Transverse colon (tissue), 4 donors: ENCODE measurements at regions not wholly inside any gene's neighbourhood (a gene's known extent, or its start where the extent isn't known, plus 50 kb on each side); places are given as distances from the start of the nearest gene placed in this dataset.
"Not testable (repeated sequence)": the region's sequence is repeated elsewhere in the genome, so short reads cannot be mapped to it uniquely, and the experiment has no call there.

Experiments used
- DNase-seq: peaks from one replicate; pipeline ENCODE4 v3.0.0-alpha.2; 2019
- H3K27ac ChIP-seq, 4 donors: fragments of 200-600 bp; sonication (generic); 2 replicates each; pipeline ENCODE4 v1.5.1; 2016 to 2018; ENCODE audit warnings: inconsistent platforms in 4 of 4
- H3K27me3 ChIP-seq: fragments of 200-600 bp; sonication (generic); 2 replicates; pipeline ENCODE4 v1.5.1; 2017; ENCODE audit warnings: inconsistent platforms
- H3K36me3 ChIP-seq, 4 donors: fragments of 200-600 bp; sonication (generic); 2 replicates each; pipeline ENCODE4 v1.5.1; 2017 to 2019; ENCODE audit warnings: inconsistent platforms in 4 of 4
- H3K4me1 ChIP-seq, 4 donors: fragments of 200-600 bp; sonication (generic); 2 replicates each; pipeline ENCODE4 v1.5.1; 2017 to 2020; ENCODE audit warnings: inconsistent platforms in 4 of 4
- H3K4me3 ChIP-seq, 4 donors: fragments of 200-600 bp; sonication (generic); 1 replicate in 1 of 4; 2 replicates in 3 of 4; pipeline versions ENCODE4 v1.5.1 to v1.6.1; 2017 to 2019; ENCODE audit warnings: inconsistent platforms in 4 of 4
- H3K9me3 ChIP-seq, 2 donors: fragments of 200-600 bp; sonication (generic); 2 replicates each; pipeline ENCODE4 v1.5.1; 2017 to 2019; ENCODE audit warnings: inconsistent platforms in 2 of 2
- CTCF ChIP-seq, 5 experiments: fragments of 200-600 bp in 3 of 5; fragments of 450-650 bp in 2 of 5; sonication (generic) in 3 of 5; IDR thresholded peaks; 1 replicate in 2 of 5; 2 replicates in 3 of 5; pipeline ENCODE4 v1.5.1; 2016 to 2017; ENCODE audit warnings: antibody characterized with exemption in 5 of 5, inconsistent platforms in 3 of 5, mild to moderate bottlenecking in 2 of 5, moderate library complexity in 1 of 5
- EP300 ChIP-seq: sonication (generic); formaldehyde crosslinking; IDR thresholded peaks from one replicate; pipeline ENCODE4 v1.6.1; 2017; ENCODE audit warnings: antibody characterized with exemption, low read depth
- POLR2A ChIP-seq: fragments of 450-650 bp; IDR thresholded peaks from one replicate; pipeline ENCODE4 v1.6.1; 2016; ENCODE audit warnings: antibody characterized with exemption, mild to moderate bottlenecking, moderate library complexity
- POLR2AphosphoS5 ChIP-seq, 3 donors: sonication (generic); formaldehyde crosslinking; IDR thresholded peaks; one replicate each; pipeline ENCODE4 v1.6.1; 2016; ENCODE audit warnings: antibody characterized with exemption in 3 of 3
- WGBS, 2 donors: methylation state at CpG; one replicate each; pipeline ENCODE4 v1.1.5; 2018; ENCODE audit warnings: low coverage in 1 of 2; 5-methylcytosine and 5-hydroxymethylcytosine counted together
- in situ Hi-C, 4 donors: fragments of 200-750 bp; cut with MboI; loops; one replicate each; pipeline versions ENCODE4 v1.15.0 to v1.15.1; 2017; ENCODE audit warnings: low sequenced_read_pairs in 3 of 4, low pct_ligation_motif_present in 1 of 4, low pct_unique_long_range_greater_than_20kb in 1 of 4
- intact Hi-C: fragments of 100-400 bp; cut with DNase I; formaldehyde crosslinking; loops from one replicate; pipeline ENCODE4 v1.15.1; 2023; ENCODE audit warnings: low total_unique reads

GRCh38 chr6:10140824-10141223 is 274.1 kb downstream of the TFAP2A start:
- no peaks in the 10 kb centered on the region for H3K27me3 ChIP-seq
- in situ Hi-C loops (no loop called here), intact Hi-C loops (no loop called here)
- TF ChIP-seq POLR2AphosphoS5 (IDR thresholded peaks at IDR 0.05) (no peak), POLR2A (no peak), CTCF (IDR thresholded peaks at IDR 0.05) (no peak), EP300 (no peak)
- H3K27ac ChIP-seq = no peak overlapping the region
- H3K4me3 ChIP-seq = no peak overlapping the region
- no peak for DNase-seq
- 40 to 56% methylated on average over 3 of the region's 3 CpGs for WGBS, 2 donors
- H3K36me3 ChIP-seq = no peaks in the 10 kb centered on the region
- no peaks in the 10 kb centered on the region for H3K9me3 ChIP-seq
- H3K4me1 ChIP-seq = no peaks in the 10 kb centered on the region

GRCh38 chr6:10140136-10140535 is 274.7 kb downstream of the TFAP2A start:
- TF ChIP-seq POLR2AphosphoS5 (IDR thresholded peaks at IDR 0.05) (no peak), EP300 (no peak), POLR2A (no peak), CTCF (IDR thresholded peaks at IDR 0.05) (no peak)
- Histone ChIP-seq H3K9me3 (no peaks in the 10 kb centered on the region), H3K27me3 (no peaks in the 10 kb centered on the region), H3K27ac (no peak overlapping the region), H3K4me1 (no peaks in the 10 kb centered on the region), H3K4me3 (no peak overlapping the region), H3K36me3 (no peaks in the 10 kb centered on the region)
- no peak for DNase-seq
- 49 to 73% methylated on average over 2 to 3 of the region's 3 CpGs for WGBS, 2 donors
- in situ Hi-C loops = no loop called here
- intact Hi-C loops = no loop called here

- no peak overlapping the region for H3K27ac ChIP-seq
- H3K27me3 ChIP-seq = no peaks in the 10 kb centered on the region
- intact Hi-C loops (no loop called here), in situ Hi-C loops (no loop called here)
- H3K36me3 ChIP-seq = no peaks in the 10 kb centered on the region
- no peak for TF ChIP-seq EP300
- no peak for TF ChIP-seq POLR2AphosphoS5 (IDR thresholded peaks at IDR 0.05)
- TF ChIP-seq POLR2A = no peak
- TF ChIP-seq CTCF (IDR thresholded peaks at IDR 0.05) = no peak
- H3K4me1 ChIP-seq = no peaks in the 10 kb centered on the region
- whole genome bisulfite sequencing, 2 donors = 78% methylated on average over 3 of the region's 3 CpGs; no CpG with 5 or more reads in 1 of the 2 donors
- no peaks in the 10 kb centered on the region for H3K9me3 ChIP-seq
- no peak overlapping the region for H3K4me3 ChIP-seq
- DNase-seq = no peak
Observed at GRCh38 chr6:10138917-10139316, 276.0 kb downstream of the TFAP2A start.

- TF ChIP-seq POLR2AphosphoS5 (IDR thresholded peaks at IDR 0.05) (no peak), EP300 (no peak)
- in situ Hi-C loops (no loop called here), intact Hi-C loops (no loop called here)
- Histone ChIP-seq H3K4me1 (no peaks in the 10 kb centered on the region), H3K27me3 (no peaks in the 10 kb centered on the region), H3K4me3 (no peak overlapping the region), H3K9me3 (no peaks in the 10 kb centered on the region), H3K36me3 (no peaks in the 10 kb centered on the region), H3K27ac (no peak overlapping the region)
- DNase-seq = no peak
- WGBS, 2 donors = 95 to 100% methylated on average over 2 to 7 of the region's 7 CpGs
Observed at GRCh38 chr6:10136636-10137035, 278.2 kb downstream of the TFAP2A start.

GRCh38 chr6:10134185-10134584 is 280.7 kb downstream of the TFAP2A start:
- H3K36me3 ChIP-seq, H3K4me3 ChIP-seq, in situ Hi-C loops, intact Hi-C loops, H3K27me3 ChIP-seq, DNase-seq, H3K9me3 ChIP-seq, H3K4me1 ChIP-seq, H3K27ac ChIP-seq: not testable (repeated sequence)
- WGBS, 2 donors = 91 to 96% methylated on average over 5 to 14 of the region's 14 CpGs
